Gastrocnemius medialis (tissue), 4 donors: ENCODE measurements at regions not wholly inside any gene's neighbourhood (a gene's known extent, or its start where the extent isn't known, plus 50 kb on each side); places are given as distances from the start of the nearest gene placed in this dataset.
"Not testable (repeated sequence)": the region's sequence is repeated elsewhere in the genome, so short reads cannot be mapped to it uniquely, and the experiment has no call there.

Experiments used
- ATAC-seq, 2 donors: fragments of 150-250 bp; one replicate each; pipeline ENCODE4 v1.9.1; 2016
- DNase-seq, 2 donors: peaks; one replicate each; pipeline ENCODE4 v3.0.0-alpha.2; 2019
- H3K27ac ChIP-seq, 4 donors: fragments of 200-600 bp; sonication (generic); 1 replicate in 1 of 4; 2 replicates in 3 of 4; pipeline ENCODE4 v1.5.1; 2016 to 2018; ENCODE audit warnings: mild to moderate bottlenecking in 2 of 4, moderate library complexity in 1 of 4
- H3K27me3 ChIP-seq, 3 donors: fragments of 200-600 bp; sonication (generic) in 2 of 3; 1 replicate in 1 of 3; 2 replicates in 2 of 3; pipeline versions ENCODE4 v1.5.1 to v1.6.0; 2016 to 2019; ENCODE audit warnings: mild to moderate bottlenecking in 1 of 3, moderate library complexity in 1 of 3
- H3K36me3 ChIP-seq, 2 donors: fragments of 200-600 bp; sonication (generic) in 1 of 2; one replicate each; pipeline ENCODE4 v1.5.1; 2017 to 2018
- H3K4me1 ChIP-seq, 2 donors: fragments of 200-600 bp; sonication (generic) in 1 of 2; one replicate each; pipeline ENCODE4 v1.5.1; 2016 to 2017; ENCODE audit warnings: mild to moderate bottlenecking in 2 of 2
- H3K4me3 ChIP-seq, 4 donors: fragments of 200-600 bp; sonication (generic) in 3 of 4; 1 replicate in 1 of 4; 2 replicates in 3 of 4; pipeline ENCODE4 v1.5.1; 2016 to 2019; ENCODE audit warnings: mild to moderate bottlenecking in 2 of 4
- H3K9me3 ChIP-seq, 3 donors: fragments of 200-600 bp; sonication (generic) in 2 of 3; 1 replicate in 1 of 3; 2 replicates in 2 of 3; pipeline ENCODE4 v1.5.1; 2016 to 2019
- CTCF ChIP-seq, 5 experiments: fragments of 450-650 bp in 3 of 5; fragments of 200-600 bp in 2 of 5; sonication (generic) in 2 of 5; IDR thresholded peaks in 4 of 5; conservative IDR thresholded peaks in 1 of 5; 1 replicate in 4 of 5; 2 replicates in 1 of 5; pipeline ENCODE4 v1.5.1; 2016 to 2019; ENCODE audit warnings: antibody characterized with exemption in 5 of 5, mild to moderate bottlenecking in 3 of 5, moderate library complexity in 3 of 5
- POLR2A ChIP-seq, 2 donors: fragments of 450-650 bp; IDR thresholded peaks; one replicate each; pipeline ENCODE4 v1.6.1; 2017; ENCODE audit warnings: antibody characterized with exemption in 2 of 2, mild to moderate bottlenecking in 2 of 2, moderate library complexity in 2 of 2
- in situ Hi-C, 4 donors: fragments of 200-750 bp; cut with MboI; loops; one replicate each; pipeline versions ENCODE4 v1.15.0 to v1.8.0; 2017; ENCODE audit warnings: low sequenced_read_pairs in 4 of 4
- intact Hi-C: fragments of 100-400 bp; cut with DNase I; formaldehyde crosslinking; loops from one replicate; pipeline ENCODE4 v1.15.1; 2023; ENCODE audit warnings: low total_unique reads

- H3K4me3 ChIP-seq, result no peak overlapping the region
- TF ChIP-seq CTCF (IDR thresholded peaks at IDR 0.05 in 4 of 5, conservative IDR thresholded peaks at IDR 0.05 in 1 of 5), result no peak
- TF ChIP-seq POLR2A (IDR thresholded peaks at IDR 0.05), result no peak
- no peaks in the 10 kb centered on the region for H3K36me3 ChIP-seq
- no peaks in the 10 kb centered on the region for H3K4me1 ChIP-seq
- H3K9me3 ChIP-seq, result no peaks in the 10 kb centered on the region
- DNase-seq (no peak), ATAC-seq (no peak)
- in situ Hi-C loops (no loop called here), intact Hi-C loops (no loop called here)
- H3K27me3 ChIP-seq, result no peaks in the 10 kb centered on the region
- no peak overlapping the region for H3K27ac ChIP-seq
Measured at GRCh38 chr4:162837679-162838078, 329.0 kb downstream of the NAF1 start.

GRCh38 chr4:162837241-162837640, 329.4 kb downstream of the NAF1 start:
- DNase-seq (no peak), ATAC-seq (no peak)
- no peaks in the 10 kb centered on the region for H3K9me3 ChIP-seq
- H3K4me3 ChIP-seq, result no peak overlapping the region
- in situ Hi-C loops, result no loop called here
- H3K36me3 ChIP-seq, result no peaks in the 10 kb centered on the region
- H3K27me3 ChIP-seq, result no peaks in the 10 kb centered on the region
- no peak for TF ChIP-seq POLR2A (IDR thresholded peaks at IDR 0.05)
- no peak for TF ChIP-seq CTCF (IDR thresholded peaks at IDR 0.05 in 4 of 5, conservative IDR thresholded peaks at IDR 0.05 in 1 of 5)
- H3K4me1 ChIP-seq, result no peaks in the 10 kb centered on the region
- intact Hi-C loops, result no loop called here
- H3K27ac ChIP-seq, result no peak overlapping the region

GRCh38 chr4:162836773-162837172, 329.9 kb downstream of the NAF1 start:
- in situ Hi-C loops, result no loop called here
- TF ChIP-seq CTCF (IDR thresholded peaks at IDR 0.05 in 4 of 5, conservative IDR thresholded peaks at IDR 0.05 in 1 of 5), result no peak
- no peak for TF ChIP-seq POLR2A (IDR thresholded peaks at IDR 0.05)
- H3K4me1 ChIP-seq, result no peaks in the 10 kb centered on the region
- ATAC-seq, result no peak
- no peaks in the 10 kb centered on the region for H3K27me3 ChIP-seq
- H3K27ac ChIP-seq, result no peak overlapping the region
- no peak overlapping the region for H3K4me3 ChIP-seq
- H3K36me3 ChIP-seq, result no peaks in the 10 kb centered on the region
- DNase-seq, result no peak
- intact Hi-C loops, result no loop called here
- H3K9me3 ChIP-seq, result no peaks in the 10 kb centered on the region

GRCh38 chr4:162836258-162836657, 330.4 kb downstream of the NAF1 start:
- H3K27me3 ChIP-seq, in situ Hi-C loops, H3K4me3 ChIP-seq, intact Hi-C loops, H3K36me3 ChIP-seq, ATAC-seq, H3K4me1 ChIP-seq, DNase-seq, H3K9me3 ChIP-seq, H3K27ac ChIP-seq: not testable (repeated sequence)

GRCh38 chr4:162830899-162831298, 335.8 kb downstream of the NAF1 start:
- Histone ChIP-seq H3K36me3 (no peaks in the 10 kb centered on the region), H3K4me1 (no peaks in the 10 kb centered on the region), H3K27me3 (no peaks in the 10 kb centered on the region), H3K27ac (no peak overlapping the region), H3K4me3 (no peak overlapping the region), H3K9me3 (no peaks in the 10 kb centered on the region)
- DNase-seq (no peak), ATAC-seq (no peak)
- TF ChIP-seq CTCF (IDR thresholded peaks at IDR 0.05 in 4 of 5, conservative IDR thresholded peaks at IDR 0.05 in 1 of 5), result no peak
- no peak for TF ChIP-seq POLR2A (IDR thresholded peaks at IDR 0.05)
- in situ Hi-C loops, result no loop called here
- intact Hi-C loops, result no loop called here

GRCh38 chr4:162817374-162817773, 349.3 kb downstream of the NAF1 start:
- H3K4me3 ChIP-seq, intact Hi-C loops, H3K27ac ChIP-seq, H3K9me3 ChIP-seq, H3K36me3 ChIP-seq, H3K27me3 ChIP-seq, H3K4me1 ChIP-seq, ATAC-seq, DNase-seq, in situ Hi-C loops: not testable (repeated sequence)
